PC-3 (cell line): ENCODE measurements at regions not wholly inside any gene's neighbourhood (a gene's known extent, or its start where the extent isn't known, plus 50 kb on each side); places are given as distances from the start of the nearest gene placed in this dataset.

Experiments used
- ATAC-seq: fragments of 200-7000 bp; cut with Tn5 transposase; 2 replicates; pipeline ENCODE4 v1.9.1; 2020; ENCODE audit warnings: mild to moderate bottlenecking, moderate library complexity
- BruUV-seq: library from RNA; stranded (reverse); fragments of 400-500 nt; replicated peaks from 2 replicates; lab custom pipeline; 2021; lab: Mats Ljungman, UMichigan
- CTCF ChIA-PET: fragments of 300-600 bp; sonication (Branson Sonifier 250); formaldehyde crosslinking; loops from one replicate; lab custom pipeline; 2022; ENCODE audit warnings: antibody characterized with exemption; lab: Charles Lee
- POLR2A ChIA-PET: fragments of 300-600 bp; sonication (Branson Sonifier 250); formaldehyde crosslinking; loops from one replicate; lab custom pipeline; 2022; ENCODE audit warnings: antibody characterized with exemption; ENCODE audit not compliant: unreplicated experiment; lab: Charles Lee
- DNase-seq: peaks from one replicate; pipeline ENCODE4 v3.0.0-alpha.2; 2015
- H2AFZ ChIP-seq: fragments of 300-600 bp; sonication (generic); 2 replicates; pipeline ENCODE4 v1.6.0; 2016; ENCODE audit warnings: antibody characterized with exemption, low read length
- H3F3A ChIP-seq: fragments of 300-600 bp; sonication (generic); one replicate; pipeline ENCODE4 v1.6.0; 2017; ENCODE audit warnings: antibody characterized with exemption, low read length, control low read depth, mild to moderate bottlenecking; ENCODE audit not compliant: unreplicated experiment
- H3K27ac ChIP-seq: fragments of 300-600 bp; sonication (generic); 2 replicates; pipeline ENCODE4 v1.5.1; 2016; ENCODE audit warnings: mild to moderate bottlenecking, low read length
- H3K27me3 ChIP-seq: fragments of 300-600 bp; sonication (generic); 2 replicates; pipeline ENCODE4 v1.6.1; 2016; ENCODE audit warnings: low read length, mixed read lengths
- H3K36me3 ChIP-seq: fragments of 300-600 bp; sonication (generic); 2 replicates; pipeline ENCODE4 v1.6.1; 2016; ENCODE audit warnings: low read depth, mixed run types, low read length, mixed read lengths
- H3K4me1 ChIP-seq: fragments of 300-600 bp; sonication (generic); 2 replicates; pipeline ENCODE4 v1.5.1; 2016; ENCODE audit warnings: low read length; ENCODE audit not compliant: insufficient read depth
- H3K4me2 ChIP-seq: fragments of 300-600 bp; sonication (generic); 2 replicates; pipeline ENCODE4 v1.6.0; 2016; ENCODE audit warnings: low read length
- H3K4me3 ChIP-seq: fragments of 300-600 bp; sonication (generic); 2 replicates; pipeline ENCODE4 v1.5.1; 2016; ENCODE audit warnings: mild to moderate bottlenecking, low read length, mixed read lengths
- H3K79me2 ChIP-seq: fragments of 300-600 bp; sonication (generic); 2 replicates; pipeline ENCODE4 v1.6.1; 2017; ENCODE audit warnings: low read length, mixed read lengths
- H3K9ac ChIP-seq: fragments of 300-600 bp; sonication (generic); 2 replicates; pipeline ENCODE4 v1.6.0; 2016; ENCODE audit warnings: mild to moderate bottlenecking, low read length
- H3K9me2 ChIP-seq: fragments of 300-600 bp; sonication (generic); replicated peaks from 2 replicates; pipeline ENCODE4 v1.6.1; 2016; ENCODE audit warnings: mixed run types, low read length, mixed read lengths
- H3K9me3 ChIP-seq: fragments of 300-600 bp; sonication (generic); 2 replicates; pipeline ENCODE4 v1.6.1; 2016; ENCODE audit warnings: low read length, mixed read lengths
- H4K20me1 ChIP-seq: fragments of 300-600 bp; sonication (generic); 2 replicates; pipeline ENCODE4 v1.6.1; 2016; ENCODE audit warnings: low read length, mixed read lengths
- CTCF ChIP-seq: fragments of 300-600 bp; sonication (generic); conservative IDR thresholded peaks from 2 replicates; pipeline ENCODE4 v1.5.1; 2017; ENCODE audit warnings: antibody characterized with exemption, low read depth, mild to moderate bottlenecking, low read length
- EZH2 ChIP-seq: fragments of 300-600 bp; sonication (generic); IDR thresholded peaks from one replicate; pipeline ENCODE4 v1.6.1; 2017; ENCODE audit warnings: antibody characterized with exemption, mild to moderate bottlenecking, low read length; ENCODE audit not compliant: unreplicated experiment
- EZH2phosphoT487 ChIP-seq: fragments of 300-600 bp; sonication (generic); IDR thresholded peaks from 2 replicates; pipeline ENCODE4 v1.6.1; 2018; ENCODE audit warnings: mild to moderate bottlenecking, antibody characterized with exemption, low read length, borderline replicate concordance
- intact Hi-C: fragments of 100-400 bp; cut with micrococcal nuclease; formaldehyde crosslinking; loops from 2 replicates; pipeline ENCODE4 v1.9.0; 2023

DNA sequence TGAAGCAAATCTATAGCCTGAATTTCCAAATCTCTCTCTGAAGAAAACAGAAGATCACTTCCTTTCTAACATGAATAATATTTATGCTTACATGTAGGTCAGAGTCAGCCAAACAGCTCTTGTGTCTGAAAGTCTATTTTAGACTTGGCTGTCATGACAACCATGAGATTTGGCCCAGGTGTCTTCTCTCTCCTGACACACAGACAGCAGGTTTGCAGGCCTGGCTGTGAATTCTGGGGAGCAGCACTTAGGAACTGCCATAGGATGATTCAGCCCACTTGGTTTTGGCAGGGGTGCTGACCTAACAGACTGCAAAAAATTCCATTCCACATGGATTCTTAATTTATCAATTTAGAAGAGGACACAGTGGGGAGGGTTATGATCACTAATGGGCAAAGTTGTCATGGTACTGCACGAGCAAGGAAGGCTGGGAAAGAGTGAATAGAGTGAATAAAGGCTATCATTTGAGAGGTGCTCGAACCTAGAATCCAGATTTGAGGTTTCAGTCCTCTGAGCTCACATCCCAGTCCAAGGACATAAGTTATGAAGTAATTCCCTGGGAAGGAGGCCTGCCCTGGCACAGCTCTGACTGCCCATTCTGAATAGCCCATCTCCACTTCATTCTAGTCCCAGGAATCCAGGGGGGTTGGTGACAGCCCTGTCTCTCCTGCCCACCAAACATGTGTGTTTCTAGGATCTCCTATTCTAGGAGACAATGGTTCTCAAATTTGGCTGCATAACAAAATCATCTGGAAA is 453.9 kb upstream of the TRIB2 start:
- Histone ChIP-seq H3K27ac (no peak overlapping the region), H3K4me1 (no peaks in the 10 kb centered on the region), H3K4me2 (no peak overlapping the region), H3F3A (no peaks in the 10 kb centered on the region), H4K20me1 (no peaks in the 10 kb centered on the region), H3K9ac (no peak overlapping the region), H3K36me3 (no peaks in the 10 kb centered on the region), H2AFZ (no peak overlapping the region), H3K79me2 (no peaks in the 10 kb centered on the region), H3K27me3 (no peaks in the 10 kb centered on the region), H3K4me3 (no peak overlapping the region), H3K9me2 (no peaks in the 10 kb centered on the region), H3K9me3 (no peaks in the 10 kb centered on the region)
- no peak for DNase-seq
- no peak for ATAC-seq
- ChIA-PET POLR2A (no interaction called here), CTCF (no interaction called here)
- no TSS peak for BruUV-seq
- intact Hi-C loops: no loop called here
- no peak for TF ChIP-seq EZH2phosphoT487
- TF ChIP-seq CTCF: no peak
- TF ChIP-seq EZH2: no peak

DNA sequence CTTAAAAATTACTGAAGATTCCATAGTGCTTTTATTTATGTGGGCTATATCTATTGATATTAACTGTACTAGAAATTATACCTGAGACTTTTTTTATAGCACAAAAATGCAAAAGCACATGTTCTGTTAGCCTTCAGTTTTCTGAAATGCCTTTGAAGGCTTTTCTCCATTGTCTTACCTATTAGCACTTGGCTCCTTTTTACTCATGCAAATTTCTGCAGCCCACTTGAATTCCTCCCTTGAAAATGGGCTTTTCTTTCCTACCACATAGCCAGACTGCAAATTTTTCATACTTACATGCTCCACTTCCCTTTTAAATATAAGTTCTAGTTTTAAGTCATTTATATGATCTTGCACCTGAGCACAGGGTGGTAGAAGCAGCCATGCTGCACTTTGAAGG is 453.0 kb upstream of the TRIB2 start:
- BruUV-seq: no TSS peak
- ATAC-seq: no peak
- TF ChIP-seq EZH2 (no peak), EZH2phosphoT487 (no peak), CTCF (no peak)
- no peaks in the 10 kb centered on the region for H3K4me1 ChIP-seq
- no peaks in the 10 kb centered on the region for H3K9me3 ChIP-seq
- H4K20me1 ChIP-seq: no peaks in the 10 kb centered on the region
- no peak overlapping the region for H3K27ac ChIP-seq
- intact Hi-C loops: no loop called here
- no peak overlapping the region for H3K9ac ChIP-seq
- no peaks in the 10 kb centered on the region for H3K79me2 ChIP-seq
- H3K9me2 ChIP-seq: no peaks in the 10 kb centered on the region
- POLR2A ChIA-PET: no interaction called here
- no peak for DNase-seq
- no peaks in the 10 kb centered on the region for H3K27me3 ChIP-seq
- CTCF ChIA-PET: no interaction called here
- H3K4me2 ChIP-seq: no peak overlapping the region
- no peaks in the 10 kb centered on the region for H3K36me3 ChIP-seq
- H3K4me3 ChIP-seq: no peak overlapping the region
- no peaks in the 10 kb centered on the region for H3F3A ChIP-seq
- no peak overlapping the region for H2AFZ ChIP-seq

DNA sequence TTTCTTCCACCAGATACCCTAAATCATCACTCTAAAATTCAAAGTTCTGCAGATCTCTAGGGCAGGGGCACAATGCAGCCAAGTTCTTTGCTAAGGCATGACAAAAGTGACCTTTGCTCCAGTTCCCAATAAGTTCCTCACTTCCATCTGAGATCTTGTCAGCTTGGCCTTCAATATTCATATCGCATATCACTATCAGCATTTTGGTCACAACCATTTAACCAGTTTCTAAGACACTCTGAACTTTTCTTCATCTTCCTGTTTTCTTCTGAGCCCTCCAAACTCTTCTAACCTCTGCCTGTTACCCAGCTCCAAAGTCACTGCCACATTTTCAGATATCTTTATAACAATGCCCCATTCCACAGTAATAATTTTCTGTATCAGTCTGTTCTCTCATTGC is 452.6 kb upstream of the TRIB2 start:
- intact Hi-C loops: no loop called here
- no peak overlapping the region for H3K9ac ChIP-seq
- no peaks in the 10 kb centered on the region for H3K36me3 ChIP-seq
- BruUV-seq: no TSS peak
- ATAC-seq: no peak
- H3K9me3 ChIP-seq: no peaks in the 10 kb centered on the region
- CTCF ChIA-PET: no interaction called here
- POLR2A ChIA-PET: no interaction called here
- no peaks in the 10 kb centered on the region for H3K27me3 ChIP-seq
- H3F3A ChIP-seq: no peaks in the 10 kb centered on the region
- H3K79me2 ChIP-seq: no peaks in the 10 kb centered on the region
- no peak overlapping the region for H2AFZ ChIP-seq
- TF ChIP-seq CTCF (no peak), EZH2 (no peak), EZH2phosphoT487 (no peak)
- H3K4me3 ChIP-seq: no peak overlapping the region
- H3K4me1 ChIP-seq: no peaks in the 10 kb centered on the region
- no peaks in the 10 kb centered on the region for H4K20me1 ChIP-seq
- H3K9me2 ChIP-seq: no peaks in the 10 kb centered on the region
- DNase-seq: no peak
- H3K4me2 ChIP-seq: no peak overlapping the region
- H3K27ac ChIP-seq: no peak overlapping the region
